HG03159 (cell line): ENCODE measurements at regions not wholly inside any gene's neighbourhood (a gene's known extent, or its start where the extent isn't known, plus 50 kb on each side); places are given as distances from the start of the nearest gene placed in this dataset.
A peak's percentile ranks its signal among the peaks of the same experiment; 100 is the strongest.

ENCODE experiments used
- ATAC-seq: cut with Tn5 transposase; IDR thresholded peaks from one replicate; pipeline ENCODE4 v1.9.1; 2021; ENCODE audit warnings: mild to moderate bottlenecking, moderate library complexity; ENCODE audit not compliant: unreplicated experiment

DNA sequence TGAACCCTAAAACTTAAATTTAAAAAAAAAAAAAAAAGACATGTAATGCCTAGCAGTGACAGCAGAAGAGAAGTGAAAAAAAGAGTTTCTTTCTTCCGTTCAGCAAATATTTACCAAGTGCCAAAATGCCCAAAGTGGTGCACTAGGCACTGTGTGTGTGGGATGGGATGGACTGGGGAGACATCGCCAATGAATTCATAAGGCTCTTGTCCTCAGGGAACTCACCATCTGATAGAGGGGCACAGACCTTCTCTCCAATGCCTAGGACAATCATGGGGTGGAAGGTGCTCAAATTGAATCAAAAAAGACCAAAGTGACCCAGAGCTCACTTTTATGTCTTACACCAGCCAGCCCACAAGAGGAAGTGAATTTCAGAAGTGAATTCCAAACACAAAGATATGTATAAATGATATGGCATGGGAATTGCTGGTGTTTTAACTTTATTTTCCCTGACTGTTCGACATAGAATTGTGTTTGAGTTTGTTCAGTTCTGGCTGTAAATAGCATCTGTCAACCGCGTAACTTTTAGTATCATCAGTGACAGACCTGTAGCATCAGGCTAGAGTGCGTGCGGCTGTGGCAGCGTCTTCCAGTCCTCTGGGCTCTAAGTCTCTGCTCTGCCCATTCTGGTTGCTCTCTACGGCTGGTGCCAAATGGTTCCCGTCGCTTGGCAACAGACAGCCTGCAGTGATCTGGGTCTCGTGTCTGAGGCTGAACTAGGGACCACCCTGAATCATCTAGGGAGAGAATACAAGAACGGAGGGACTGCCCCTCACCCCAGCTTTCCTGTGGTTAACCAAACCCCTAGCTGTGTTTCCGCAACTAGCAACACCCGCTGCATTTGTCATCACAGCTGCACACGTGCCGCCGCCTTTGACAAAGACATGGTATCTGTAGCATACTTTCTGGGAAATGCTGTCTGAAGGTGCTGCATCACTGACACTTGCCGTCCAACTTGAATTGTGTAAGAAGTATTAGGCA lies 154.0 kb upstream of the THBS1 start:
- ATAC-seq = peak; percentile 90

DNA sequence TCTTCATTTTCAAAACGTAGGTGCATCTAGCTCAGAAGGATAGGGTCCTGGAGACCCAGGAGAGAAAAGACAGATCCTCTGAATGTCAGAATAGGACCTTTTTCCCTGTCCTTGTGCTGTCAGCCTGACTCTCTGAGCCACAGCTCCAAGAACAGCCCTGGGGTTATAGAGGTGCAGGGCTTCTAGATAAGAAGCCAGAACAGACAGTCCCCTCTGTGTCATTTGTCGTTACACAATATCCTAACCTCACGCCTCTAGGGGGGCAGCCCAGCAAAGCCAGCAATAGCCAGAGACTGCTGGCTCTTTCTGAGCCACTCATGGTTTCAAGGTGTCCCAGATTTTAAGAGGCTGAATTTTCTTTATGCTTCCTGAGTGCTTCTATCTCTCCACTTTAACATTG lies 153.2 kb upstream of the THBS1 start:
- peak; percentile 8 for ATAC-seq

DNA sequence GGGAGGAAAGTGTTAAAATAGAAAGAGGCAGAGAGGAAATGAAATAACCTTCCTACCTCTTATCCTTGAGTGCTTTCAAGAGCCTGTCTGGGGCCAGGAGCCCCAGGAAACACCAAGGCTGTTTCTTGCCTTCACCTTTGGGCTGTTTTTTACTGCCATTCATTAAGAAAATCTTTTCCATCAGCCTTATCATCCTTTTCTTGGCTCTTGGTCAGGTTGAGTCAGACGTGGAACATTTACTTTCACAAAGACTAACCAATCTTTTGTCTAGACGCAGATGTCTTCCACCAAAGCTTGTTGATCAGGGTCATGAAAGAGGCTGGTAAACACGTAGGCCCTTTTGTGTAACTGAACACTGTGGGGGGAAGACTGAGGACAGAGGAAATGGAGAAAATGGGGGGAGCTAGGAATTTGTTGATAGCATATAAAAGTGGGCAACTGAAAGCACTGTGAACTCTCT lies 151.0 kb upstream of the THBS1 start:
- no peak for ATAC-seq

DNA sequence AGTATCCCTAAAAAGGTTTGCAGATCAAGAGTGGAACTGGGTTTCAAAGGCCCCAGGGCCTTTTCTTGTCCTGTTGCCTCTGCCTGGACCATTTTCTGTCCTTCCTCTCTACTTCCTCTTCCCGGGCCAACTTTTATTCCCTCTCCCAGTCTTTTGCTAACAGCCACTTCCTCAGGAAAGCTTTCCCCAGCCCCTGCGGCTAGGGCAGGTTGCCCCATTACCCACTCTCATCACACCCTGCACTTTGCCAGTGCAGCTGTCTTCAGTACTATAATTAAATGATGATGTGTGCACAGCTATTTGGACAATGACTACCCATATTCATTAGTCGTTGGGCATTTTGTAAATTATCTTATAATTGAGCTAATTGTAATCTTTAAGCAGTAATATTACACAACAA lies 150.5 kb upstream of the THBS1 start:
- no peak for ATAC-seq

DNA sequence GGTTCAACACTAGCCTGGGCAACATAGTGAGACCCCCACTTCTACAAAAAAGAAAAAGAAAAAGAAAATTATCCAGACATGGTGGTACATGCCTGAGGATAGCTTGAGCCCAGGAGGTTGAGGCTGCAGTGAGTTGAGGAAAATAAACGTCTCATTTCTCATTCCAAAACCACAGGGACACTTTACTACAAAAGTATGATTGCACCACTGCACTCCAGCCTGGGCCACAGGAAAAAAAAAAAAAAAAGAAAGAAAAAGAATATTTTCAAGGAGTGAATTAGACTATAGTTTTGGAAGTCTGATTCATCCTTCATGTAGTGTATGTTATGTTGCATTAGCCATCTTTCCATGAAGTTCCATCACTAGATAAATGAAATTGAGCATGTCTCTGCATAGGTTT lies 149.5 kb upstream of the THBS1 start:
- no peak for ATAC-seq

DNA sequence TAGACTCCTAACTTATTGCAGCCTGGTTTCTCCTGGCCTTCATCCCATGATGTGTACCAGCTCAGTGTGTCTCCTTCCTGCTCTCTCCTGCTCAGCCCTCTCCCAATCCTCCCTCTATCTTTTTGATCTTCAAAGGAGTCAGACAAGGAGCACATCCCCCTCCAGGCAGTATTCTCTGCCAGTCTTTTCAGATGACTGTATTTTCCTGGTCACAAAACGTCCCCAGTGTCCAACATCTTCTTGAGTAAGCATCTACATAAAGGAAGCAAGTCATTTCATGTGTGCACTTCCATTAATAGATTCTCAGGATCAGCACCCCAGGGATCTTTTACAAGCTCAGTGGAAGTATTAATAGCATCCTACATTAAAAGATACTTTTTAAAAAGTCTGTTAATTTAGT lies 148.9 kb upstream of the THBS1 start:
- ATAC-seq = no peak

DNA sequence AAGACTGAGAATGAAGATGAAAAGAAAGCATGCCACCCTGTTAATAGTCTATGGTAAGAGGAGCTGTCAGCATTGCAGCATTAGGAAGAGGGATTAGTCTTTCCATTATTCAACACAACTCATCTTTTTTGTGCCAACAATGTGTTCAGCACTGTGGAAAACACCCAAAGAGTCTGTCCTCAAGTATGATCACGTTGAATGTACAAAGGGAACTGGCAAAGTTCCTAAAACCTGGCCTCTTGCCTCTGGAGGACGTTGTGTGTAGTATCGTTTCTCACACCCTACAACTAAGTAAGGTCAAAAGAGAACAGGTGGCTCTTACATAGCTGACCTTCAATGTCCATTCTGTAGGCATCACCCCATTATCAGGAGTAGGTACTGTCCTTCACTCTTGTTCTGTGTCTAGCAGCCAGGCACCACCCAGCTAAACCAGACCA lies 147.9 kb upstream of the THBS1 start:
- ATAC-seq = no peak

DNA sequence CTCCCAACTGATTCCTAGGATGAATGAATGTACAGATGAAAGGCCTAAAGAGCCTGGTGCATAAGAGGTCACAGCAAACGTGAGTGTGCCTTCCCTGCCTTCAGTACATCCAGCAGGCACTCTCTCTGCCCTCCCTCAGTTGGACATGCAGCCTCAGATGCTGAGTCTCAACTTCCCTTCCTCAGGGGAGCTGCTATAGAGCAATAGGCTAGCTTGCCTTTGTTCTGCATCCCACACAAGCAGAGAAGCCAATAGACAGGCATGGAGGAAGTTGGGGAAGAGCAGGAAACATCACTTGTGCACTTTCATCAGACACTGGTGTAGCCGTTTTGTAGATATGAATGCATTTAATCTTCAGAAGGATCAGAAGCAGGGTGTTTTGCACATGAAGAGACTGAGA lies 147.5 kb upstream of the THBS1 start:
- ATAC-seq = no peak

DNA sequence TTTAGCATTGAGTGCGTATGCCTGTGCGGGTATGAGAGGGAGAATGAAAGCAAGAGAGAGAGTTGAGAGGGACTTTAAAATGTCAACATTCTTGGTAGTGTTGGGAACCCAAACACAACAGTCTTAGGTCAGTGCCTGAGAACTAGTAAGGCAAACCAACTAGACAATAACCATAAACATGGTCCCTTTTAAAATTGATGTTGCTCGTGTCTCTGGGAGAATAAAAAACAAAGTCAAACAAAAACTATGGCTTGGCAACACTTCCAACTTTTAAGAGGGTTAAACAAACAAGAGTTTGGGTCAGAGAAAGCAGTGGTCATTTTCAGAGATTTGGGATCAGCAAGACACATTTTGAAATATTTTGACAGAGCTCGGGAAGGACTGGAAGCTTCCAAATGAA lies 146.7 kb upstream of the THBS1 start:
- ATAC-seq = no peak

DNA sequence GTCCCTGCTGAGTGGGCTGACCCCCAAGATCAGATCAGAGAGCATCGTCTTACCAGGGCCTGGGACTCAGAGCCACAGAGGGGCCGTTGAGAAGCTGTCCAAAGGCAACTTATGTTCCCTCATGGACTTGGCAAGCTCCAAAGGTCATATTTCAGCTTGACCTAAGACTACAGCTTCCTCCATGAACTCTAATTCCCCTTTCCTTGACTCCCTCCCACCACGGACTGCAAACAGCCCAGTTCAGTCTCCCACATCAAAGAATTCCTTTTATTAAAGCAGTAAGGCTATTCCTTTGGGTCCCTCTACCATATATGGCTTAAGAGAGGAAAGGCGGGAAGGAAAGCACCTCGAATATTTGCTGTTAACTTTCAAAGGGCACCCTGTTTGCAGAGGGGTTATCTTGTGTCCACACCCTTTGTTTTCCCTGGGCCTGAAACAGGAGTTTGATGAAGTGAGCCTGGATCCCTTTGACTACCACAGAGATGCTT lies 146.1 kb upstream of the THBS1 start:
- ATAC-seq = no peak

DNA sequence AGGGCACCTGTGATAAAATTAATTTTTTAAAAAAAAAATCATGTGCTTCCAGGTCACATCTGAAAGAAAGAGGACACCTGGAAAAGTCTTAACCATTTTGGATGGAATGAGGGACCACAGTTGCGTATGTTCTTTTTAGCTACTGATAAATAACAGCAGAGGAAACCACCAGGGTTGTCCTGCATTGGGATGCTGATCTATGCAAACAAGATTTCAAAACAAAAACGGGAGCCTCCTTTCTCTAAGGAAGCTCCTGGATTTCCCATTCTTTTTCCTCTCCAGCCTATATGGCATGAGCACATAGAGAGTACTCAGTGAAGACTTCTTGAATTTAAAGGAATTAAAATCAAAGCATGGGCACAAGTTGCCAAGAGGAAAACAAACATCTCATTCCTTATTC lies 145.6 kb upstream of the THBS1 start:
- ATAC-seq = no peak

DNA sequence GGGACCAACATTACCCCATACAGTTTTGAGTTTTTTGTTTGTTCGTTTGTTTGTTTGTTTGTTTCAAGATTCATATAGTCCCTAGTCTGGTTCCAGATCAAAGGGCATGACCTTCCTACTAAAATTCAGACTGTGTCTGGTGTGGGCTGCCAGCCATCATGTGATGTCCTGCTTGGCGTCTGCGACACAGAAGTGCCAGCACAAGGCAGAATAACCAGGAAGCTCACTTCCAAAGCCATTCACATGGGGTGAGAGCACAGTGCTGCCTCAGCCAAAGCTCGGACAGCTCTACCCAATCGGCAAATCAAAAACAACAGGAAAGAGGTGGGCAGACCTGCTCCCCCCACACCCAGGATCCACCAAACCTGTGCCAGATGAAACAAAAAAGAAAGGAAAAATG lies 142.6 kb upstream of the THBS1 start:
- no peak for ATAC-seq

DNA sequence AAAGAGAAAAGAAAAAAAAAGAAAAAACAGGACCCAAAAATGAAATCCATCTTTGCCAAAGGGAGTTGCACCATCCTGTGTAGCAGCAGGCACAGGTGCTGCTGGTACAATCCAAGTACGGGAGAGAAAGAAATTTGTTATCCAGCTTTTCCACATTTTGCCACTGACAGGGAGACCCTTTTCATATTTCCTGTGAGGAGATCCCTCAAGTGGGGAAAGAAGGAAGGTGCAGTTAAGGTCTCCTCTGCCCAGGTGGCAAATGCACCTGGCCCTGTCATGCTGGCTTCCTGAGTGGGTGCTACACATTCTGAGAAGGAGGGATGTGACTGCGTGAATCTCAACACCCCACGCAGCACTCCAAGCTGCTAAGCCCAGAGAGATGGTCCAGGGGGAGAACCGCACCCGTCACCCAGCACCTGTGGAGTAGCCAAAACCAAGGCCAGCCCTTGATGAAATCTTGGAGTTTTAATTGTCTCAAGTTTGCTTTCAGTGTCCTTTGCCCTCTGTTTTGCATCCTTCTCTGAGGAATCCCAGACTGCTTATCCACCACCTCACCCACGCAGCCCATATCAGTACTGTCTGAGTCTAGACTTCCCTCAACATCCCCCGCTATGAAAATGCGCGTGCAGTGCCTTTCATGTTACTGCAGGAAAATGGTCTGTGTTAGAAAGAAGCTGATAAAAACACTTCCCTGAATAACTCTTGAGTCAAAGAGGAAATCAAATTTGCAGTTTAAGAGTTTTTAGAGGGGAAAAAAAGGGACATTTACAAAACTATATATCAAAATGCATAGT lies 141.9 kb upstream of the THBS1 start:
- ATAC-seq = no peak

DNA sequence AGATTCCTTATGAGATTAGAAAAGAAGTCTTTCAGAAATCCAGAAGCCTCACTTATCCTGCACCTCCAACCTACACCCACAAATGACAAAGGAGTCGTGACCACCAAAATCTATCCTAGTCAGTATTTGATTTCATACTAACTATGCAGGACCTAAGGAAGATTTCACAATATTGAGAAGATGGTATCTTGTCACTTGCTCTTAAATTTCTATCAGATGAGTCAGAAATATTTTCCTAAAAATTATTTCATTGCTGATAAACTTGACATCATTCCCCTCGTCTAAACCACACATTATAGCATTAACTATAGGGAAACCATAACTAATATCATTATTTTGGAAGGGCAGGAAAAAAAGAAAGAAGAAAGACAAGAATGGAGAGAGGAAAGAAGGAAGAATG lies 138.0 kb upstream of the THBS1 start:
- ATAC-seq = no peak

DNA sequence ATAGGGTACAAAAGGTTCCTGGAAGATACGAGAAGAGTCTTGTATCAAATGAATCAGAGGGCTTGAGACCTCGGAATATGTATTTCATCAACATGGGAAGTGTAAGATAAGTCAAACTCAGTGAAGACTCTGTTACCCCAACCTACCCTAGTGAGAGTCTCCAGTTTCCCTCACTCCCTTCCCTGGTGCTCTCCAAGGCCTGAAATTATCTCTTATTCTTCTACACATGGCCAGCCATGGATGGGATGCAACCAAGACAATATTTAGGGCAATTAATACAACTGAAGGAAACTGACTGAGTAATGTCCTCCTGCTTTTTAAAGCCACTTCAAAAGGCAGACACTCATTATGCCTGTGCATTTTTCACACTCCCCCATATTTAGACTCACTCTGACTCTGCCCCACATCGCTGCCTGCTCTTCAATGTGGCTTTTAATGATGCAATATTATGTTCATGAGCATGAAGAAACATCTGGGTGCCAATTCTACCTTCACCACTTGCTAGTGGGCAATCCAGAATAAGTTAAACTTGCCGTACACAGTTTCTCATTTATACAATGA lies 137.1 kb upstream of the THBS1 start:
- no peak for ATAC-seq

DNA sequence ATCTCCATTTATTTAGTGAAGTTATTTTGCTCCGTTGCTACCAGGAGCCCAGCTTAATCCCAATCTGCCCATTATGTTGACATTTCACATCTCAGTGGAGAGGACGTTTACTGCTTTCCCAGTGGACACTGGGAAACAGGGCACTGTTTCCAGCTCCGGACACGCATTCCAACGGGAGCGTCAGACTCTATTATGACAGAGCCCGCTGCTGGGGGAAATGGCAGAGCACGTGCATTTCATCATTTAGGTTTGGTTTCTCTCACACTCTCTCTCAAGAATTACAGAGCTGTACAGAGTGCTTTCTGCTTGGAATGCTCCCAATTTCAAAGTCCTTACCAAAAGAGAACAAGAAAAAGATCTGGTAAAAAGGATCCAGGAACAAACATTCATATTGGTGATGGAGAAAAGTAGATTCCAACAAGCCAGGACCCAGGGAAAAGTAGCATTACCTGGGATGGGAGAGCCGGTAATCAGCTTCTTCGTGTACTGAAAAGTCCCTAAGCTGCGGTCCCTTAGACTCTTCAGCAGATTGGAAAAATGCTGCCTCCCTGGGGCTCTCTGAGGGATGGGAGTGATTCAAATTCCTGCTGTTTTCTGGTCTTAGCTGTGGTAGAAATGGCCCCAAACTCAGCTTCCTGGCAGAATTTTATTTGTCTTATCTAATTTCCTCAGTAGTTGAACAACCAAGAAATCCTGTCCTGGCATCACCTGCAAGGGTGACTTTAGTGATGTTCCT lies 136.0 kb upstream of the THBS1 start:
- ATAC-seq = no peak

DNA sequence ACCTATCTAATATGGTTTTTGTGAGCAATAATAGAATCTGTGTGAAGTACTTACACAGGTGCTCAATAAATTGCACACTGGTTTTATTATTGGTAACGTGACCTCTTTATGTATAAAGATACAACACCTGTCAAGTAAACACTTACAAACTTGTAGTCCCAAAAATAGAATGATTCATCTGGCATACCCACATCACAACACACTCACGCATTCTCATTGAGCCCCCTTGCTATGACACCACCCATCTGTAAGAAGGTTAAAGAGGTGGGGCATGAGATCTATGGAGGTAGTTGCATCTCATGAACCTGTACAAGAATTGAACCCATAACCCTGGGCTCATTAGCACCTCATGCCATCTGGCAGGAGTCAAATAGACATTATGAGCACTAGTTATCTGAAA lies 134.9 kb upstream of the THBS1 start:
- ATAC-seq = no peak

DNA sequence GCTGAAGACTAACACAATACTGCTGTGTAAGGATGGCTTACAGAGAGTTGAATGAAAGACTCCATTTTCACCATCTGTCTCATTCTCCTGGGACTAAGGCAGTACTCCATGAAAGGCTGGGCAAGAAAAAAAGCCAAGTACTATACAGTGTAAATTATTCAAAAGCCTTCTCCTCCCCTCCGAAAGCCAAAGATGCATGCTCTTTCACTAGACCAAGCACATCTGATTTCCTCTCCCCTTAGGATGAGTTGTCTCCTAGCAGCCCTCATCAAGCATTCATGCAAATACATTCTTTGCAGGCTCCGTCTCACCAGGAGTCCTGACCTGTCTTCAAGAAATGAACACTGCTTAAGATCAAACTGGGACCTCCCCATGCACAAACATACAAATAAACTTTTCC lies 133.5 kb upstream of the THBS1 start:
- ATAC-seq = no peak

DNA sequence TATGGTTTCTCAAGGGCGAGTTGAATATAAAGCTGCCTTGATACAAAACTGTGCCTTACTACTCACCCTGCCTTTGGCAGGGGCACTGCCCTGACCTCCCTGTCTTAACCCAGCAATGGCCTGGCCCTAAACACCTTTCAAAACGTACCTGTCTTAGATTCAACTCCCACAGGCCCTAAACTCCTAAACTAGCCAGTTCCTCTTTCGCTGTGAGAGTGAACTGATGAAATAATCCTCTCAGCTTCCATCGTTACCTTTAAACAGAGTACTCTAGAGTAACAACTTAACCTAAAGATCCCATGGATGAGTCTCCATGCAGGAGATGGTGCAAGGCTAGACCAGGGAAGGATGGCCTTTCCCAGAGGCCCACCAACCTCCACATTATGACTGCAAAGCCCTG lies 133.0 kb upstream of the THBS1 start:
- no peak for ATAC-seq

DNA sequence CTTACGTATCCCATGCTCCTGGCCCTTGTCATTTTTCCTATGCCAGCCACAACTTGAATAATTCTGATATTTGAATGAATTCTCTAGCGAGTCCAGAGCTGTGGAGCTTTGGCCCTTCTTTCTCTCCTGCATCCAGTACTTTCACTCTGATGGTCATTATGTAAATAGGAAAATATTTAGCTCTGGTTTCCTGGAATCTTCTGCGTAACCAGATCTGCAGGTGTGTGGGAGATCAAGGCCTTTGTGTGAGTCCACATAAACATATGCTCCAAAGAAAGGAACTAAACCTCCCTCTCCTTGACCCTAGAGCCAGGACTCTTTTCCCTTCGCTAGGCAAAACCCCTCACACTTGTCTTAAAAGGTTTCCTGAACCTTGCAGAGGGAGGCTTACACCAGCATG lies 132.5 kb upstream of the THBS1 start:
- ATAC-seq = no peak
